AG09319 (cell line): ENCODE measurements at regions not wholly inside any gene's neighbourhood (a gene's known extent, or its start where the extent isn't known, plus 50 kb on each side); places are given as distances from the start of the nearest gene placed in this dataset.
A peak's percentile ranks its signal among the peaks of the same experiment; 100 is the strongest.

ENCODE experiments used
- DNase-seq: peaks from one replicate; pipeline ENCODE4 v3.0.0-alpha.2; 2010; ENCODE audit warnings: low read depth; ENCODE audit errors: extremely low read depth
- TF ChIP-seq, protein P1 (sequence below): IDR thresholded peaks from 2 replicates; pipeline ENCODE4 v1.5.1; 2011; ENCODE audit warnings: low read depth, mild to moderate bottlenecking, inconsistent platforms, low read length, moderate library complexity

DNA sequence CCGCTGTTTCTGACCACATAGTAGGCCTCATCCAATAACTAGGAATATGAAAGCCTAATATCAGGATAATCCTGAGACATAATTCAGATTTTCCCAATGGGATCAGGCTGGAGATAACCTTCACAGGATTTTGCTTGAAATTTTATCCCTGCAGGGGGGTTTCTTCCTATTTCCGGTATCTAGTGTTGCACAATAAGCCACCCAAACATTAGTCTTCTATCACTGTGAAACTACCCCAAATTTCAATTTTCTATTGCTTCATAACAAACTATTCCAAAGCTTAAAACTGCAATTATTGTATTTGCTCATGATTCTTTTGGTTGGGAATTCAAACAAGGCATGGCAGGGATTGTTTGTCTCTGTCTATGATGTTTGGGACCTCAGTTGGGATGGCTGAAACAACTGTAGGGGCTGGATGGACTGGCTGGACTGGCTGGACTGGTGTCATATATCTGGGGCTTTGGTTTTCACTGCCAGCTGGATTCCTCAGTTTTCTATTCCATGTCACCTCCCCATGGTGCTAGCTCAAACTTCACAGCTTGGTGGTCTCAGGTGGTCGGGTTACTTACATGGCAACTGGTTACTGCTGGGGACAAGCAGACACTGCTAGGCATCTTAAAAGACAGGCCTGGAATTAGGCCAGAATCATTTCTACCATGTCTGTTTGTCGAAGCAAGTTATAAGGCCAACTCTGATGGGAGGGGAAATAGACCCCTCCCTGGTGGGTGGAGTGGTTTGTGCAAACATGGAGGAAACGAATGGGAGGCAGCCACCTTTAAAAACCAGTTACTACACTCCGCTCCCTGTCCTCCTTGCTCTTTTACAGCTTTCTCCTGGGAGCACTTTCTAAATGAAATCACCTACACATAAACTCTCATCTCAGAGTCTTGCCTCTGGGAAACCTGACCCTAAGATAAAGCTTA, 88.2 kb upstream of the STT3B start:
- TF ChIP-seq, protein P1, sequence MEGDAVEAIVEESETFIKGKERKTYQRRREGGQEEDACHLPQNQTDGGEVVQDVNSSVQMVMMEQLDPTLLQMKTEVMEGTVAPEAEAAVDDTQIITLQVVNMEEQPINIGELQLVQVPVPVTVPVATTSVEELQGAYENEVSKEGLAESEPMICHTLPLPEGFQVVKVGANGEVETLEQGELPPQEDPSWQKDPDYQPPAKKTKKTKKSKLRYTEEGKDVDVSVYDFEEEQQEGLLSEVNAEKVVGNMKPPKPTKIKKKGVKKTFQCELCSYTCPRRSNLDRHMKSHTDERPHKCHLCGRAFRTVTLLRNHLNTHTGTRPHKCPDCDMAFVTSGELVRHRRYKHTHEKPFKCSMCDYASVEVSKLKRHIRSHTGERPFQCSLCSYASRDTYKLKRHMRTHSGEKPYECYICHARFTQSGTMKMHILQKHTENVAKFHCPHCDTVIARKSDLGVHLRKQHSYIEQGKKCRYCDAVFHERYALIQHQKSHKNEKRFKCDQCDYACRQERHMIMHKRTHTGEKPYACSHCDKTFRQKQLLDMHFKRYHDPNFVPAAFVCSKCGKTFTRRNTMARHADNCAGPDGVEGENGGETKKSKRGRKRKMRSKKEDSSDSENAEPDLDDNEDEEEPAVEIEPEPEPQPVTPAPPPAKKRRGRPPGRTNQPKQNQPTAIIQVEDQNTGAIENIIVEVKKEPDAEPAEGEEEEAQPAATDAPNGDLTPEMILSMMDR, result no peak
- no peak for DNase-seq

DNA sequence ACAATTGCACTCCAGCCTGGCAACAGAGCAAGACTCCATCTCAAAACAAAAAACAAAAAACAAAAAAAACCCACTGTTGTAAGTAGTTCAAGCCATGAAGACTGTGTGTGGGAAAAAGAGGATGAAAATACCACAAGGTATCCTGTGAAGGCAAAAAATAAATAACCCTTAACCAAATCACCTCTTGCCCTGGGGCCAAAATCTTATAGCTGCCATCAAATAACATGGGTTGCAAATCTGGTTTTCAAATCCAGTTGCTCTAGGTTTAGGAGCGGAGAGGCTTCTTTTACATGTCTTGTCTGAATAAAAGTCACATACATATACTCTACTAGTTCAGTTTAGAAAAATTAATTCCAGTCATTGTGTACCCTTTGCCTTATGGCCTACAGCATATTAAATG, 87.0 kb upstream of the STT3B start:
- TF ChIP-seq, protein P1, result no peak
- DNase-seq, result no peak

DNA sequence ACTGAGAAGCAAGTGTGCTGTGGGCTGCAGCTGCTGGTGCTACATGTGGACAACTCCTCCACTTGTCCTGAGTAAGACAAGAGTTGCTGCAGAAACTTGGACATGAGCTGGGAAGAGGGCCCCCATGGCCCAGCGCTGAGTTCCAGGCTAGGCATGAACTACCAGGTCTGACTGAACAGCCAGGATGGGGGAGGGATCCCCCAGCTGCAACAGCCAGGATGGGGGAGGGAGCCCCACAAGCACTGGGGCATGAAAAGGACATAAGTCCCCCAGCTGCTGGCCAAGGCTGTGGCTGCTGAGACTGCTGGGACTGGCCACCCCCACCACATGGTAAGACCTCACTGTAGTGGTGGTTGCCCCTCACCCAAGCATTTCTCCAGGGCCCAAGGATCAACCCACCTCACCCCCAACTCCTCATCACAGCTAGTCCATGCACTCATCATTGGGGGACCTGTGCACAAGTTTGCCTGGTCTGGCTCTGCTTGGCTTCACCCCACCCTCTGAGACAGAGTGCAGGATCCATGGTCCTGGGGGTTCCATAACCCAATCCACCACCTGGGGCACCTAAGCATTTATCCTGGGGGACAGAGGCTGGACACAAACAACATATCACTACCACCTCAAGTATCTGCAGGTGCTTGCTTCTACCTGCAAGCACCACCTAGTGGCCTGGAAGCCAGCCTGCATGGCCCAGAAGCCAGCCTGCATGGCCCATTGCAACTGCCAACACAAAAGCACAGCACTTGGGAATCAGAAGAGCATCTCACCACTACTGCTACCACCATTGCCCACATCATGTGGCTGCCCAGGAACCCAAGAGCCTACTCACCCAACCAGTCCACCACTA, 84.5 kb upstream of the STT3B start:
- no peak for DNase-seq
- TF ChIP-seq, protein P1, result peak; percentile 34

DNA sequence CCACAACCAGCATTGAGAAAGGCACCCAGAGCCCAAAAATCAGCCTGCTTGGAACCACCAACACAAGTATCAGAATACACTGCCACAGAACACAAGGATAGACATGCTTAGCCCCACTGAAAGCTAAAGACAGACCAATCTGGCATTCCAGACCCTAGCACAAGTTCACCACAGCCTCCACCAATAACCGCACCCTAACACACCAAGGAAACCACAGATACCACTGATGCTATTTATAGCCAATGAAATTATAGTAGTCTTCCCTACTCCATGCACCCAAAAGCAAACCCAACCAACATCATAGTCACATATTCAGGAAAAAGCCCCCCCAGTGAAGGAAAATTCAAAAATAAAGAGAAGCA, 83.9 kb upstream of the STT3B start:
- TF ChIP-seq, protein P1, result no peak

DNA sequence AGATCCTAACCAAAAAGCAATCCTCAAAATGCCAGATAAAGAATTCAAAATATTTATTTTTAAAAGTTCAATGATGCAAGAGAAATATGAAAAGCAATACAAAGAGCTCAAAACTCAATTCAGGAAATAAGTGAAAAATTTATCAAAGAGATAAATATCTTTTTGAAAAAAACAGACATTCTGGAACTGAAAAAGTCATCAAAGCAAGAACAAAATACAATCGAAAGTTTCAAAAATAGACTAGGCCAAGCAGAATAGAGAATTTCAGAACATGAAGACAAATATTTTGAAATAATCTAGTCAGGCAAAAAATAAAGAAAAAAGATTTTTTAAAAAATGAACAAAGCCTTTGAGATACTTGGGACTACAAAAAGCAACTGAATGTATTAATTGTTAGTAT, 83.4 kb upstream of the STT3B start:
- TF ChIP-seq, protein P1, result no peak

More for the DNA sequence above, 83.9 kb upstream of the STT3B start:
- DNase-seq, result no peak

DNA sequence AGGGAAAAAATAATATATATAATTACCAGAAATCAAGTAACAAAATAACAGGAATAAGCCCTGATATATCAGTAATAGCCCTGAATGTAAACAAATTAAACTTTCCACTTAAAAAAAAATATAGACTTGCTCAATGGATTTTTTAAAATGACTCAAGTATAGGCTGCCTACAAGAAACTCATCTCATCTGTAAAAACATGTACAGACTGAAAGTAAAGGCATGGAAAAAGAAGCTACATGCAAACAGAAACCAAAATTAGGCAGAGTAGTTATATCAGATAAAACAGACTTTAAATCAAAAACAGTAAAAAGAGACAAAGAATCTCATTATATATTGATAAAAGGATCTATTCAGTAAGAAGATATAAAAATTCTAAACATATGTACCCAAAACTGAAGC, 82.4 kb upstream of the STT3B start:
- DNase-seq, result no peak
- TF ChIP-seq, protein P1, result no peak

More for the DNA sequence above, 83.4 kb upstream of the STT3B start:
- DNase-seq, result no peak
